ENCODE measurements at regions not wholly inside any gene's neighbourhood (a gene's known extent, or its start where the extent isn't known, plus 50 kb on each side); places are given as distances from the start of the nearest gene placed in this dataset.

GRCh38 chr16:74186561-74186971 lies 110.0 kb upstream of the PSMD7 start (continued):
- TF ChIP-seq FOSL1 (IDR thresholded peaks at IDR 0.05; ENCODE audit: insufficient read depth, low read depth, low read length) = no peak
- no peak for TF ChIP-seq TEAD4 (IDR thresholded peaks at IDR 0.05; ENCODE audit: low read depth, low read length)

All from H1 (cell line).